HEK293 (cell line): ENCODE measurements at regions not wholly inside any gene's neighbourhood (a gene's known extent, or its start where the extent isn't known, plus 50 kb on each side); places are given as distances from the start of the nearest gene placed in this dataset.

ENCODE experiments used
- KLF9 ChIP-seq: fragments of 450-650 bp; formaldehyde crosslinking; IDR thresholded peaks from 2 replicates; pipeline ENCODE4 v1.5.1; 2016; ENCODE audit warnings: missing biosample characterization, missing genetic modification characterization, low read depth
- SETDB1 ChIP-seq: IDR thresholded peaks from one replicate; pipeline ENCODE4 v1.6.1; 2017; ENCODE audit warnings: mild to moderate bottlenecking, low read length, moderate library complexity, mixed read lengths; ENCODE audit not compliant: insufficient read length
- ZNF23 ChIP-seq: fragments of 450-650 bp; formaldehyde crosslinking; IDR thresholded peaks from 2 replicates; pipeline ENCODE4 v1.5.1; 2016; ENCODE audit warnings: missing biosample characterization, missing genetic modification characterization, borderline replicate concordance
- ZNF571 ChIP-seq: fragments of 450-650 bp; formaldehyde crosslinking; IDR thresholded peaks from 2 replicates; pipeline ENCODE4 v1.5.0; 2017; ENCODE audit warnings: missing biosample characterization, missing genetic modification characterization
- ZNF791 ChIP-seq: fragments of 450-650 bp; formaldehyde crosslinking; IDR thresholded peaks from 2 replicates; pipeline ENCODE4 v1.5.1; 2016; ENCODE audit warnings: missing biosample characterization, missing genetic modification characterization
- TF ChIP-seq, protein P1 (sequence below): fragments of 450-650 bp; formaldehyde crosslinking; IDR thresholded peaks from 2 replicates; pipeline ENCODE4 v1.5.1; 2016; ENCODE audit warnings: missing biosample characterization, missing genetic modification characterization
- TF ChIP-seq, protein P2 (sequence below): fragments of 450-650 bp; formaldehyde crosslinking; optimal IDR thresholded peaks from 2 replicates; pipeline ENCODE3; 2016; ENCODE audit warnings: missing biosample characterization, mild to moderate bottlenecking, missing genetic modification characterization

DNA sequence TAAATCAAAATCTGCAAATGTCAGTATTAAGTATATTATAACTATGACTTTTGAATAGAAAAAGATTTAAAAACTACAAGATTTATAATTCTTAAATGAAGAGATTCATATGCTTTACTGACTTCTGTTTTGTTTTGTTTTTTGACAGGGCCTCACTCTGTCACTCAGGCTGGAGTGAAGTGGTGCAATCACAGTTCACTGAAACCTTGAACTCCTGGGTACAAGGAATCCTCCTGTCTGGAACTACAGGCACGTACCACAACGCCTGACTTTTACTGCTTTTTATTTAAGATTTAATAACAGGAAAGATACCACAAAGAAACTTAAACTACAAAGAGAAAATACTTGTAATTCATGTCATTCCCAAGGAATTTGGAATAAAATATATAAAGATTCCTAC lies 940.2 kb upstream of the CITED2 start:
- TF ChIP-seq, protein P1, sequence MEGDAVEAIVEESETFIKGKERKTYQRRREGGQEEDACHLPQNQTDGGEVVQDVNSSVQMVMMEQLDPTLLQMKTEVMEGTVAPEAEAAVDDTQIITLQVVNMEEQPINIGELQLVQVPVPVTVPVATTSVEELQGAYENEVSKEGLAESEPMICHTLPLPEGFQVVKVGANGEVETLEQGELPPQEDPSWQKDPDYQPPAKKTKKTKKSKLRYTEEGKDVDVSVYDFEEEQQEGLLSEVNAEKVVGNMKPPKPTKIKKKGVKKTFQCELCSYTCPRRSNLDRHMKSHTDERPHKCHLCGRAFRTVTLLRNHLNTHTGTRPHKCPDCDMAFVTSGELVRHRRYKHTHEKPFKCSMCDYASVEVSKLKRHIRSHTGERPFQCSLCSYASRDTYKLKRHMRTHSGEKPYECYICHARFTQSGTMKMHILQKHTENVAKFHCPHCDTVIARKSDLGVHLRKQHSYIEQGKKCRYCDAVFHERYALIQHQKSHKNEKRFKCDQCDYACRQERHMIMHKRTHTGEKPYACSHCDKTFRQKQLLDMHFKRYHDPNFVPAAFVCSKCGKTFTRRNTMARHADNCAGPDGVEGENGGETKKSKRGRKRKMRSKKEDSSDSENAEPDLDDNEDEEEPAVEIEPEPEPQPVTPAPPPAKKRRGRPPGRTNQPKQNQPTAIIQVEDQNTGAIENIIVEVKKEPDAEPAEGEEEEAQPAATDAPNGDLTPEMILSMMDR = no peak
- TF ChIP-seq, protein P2, sequence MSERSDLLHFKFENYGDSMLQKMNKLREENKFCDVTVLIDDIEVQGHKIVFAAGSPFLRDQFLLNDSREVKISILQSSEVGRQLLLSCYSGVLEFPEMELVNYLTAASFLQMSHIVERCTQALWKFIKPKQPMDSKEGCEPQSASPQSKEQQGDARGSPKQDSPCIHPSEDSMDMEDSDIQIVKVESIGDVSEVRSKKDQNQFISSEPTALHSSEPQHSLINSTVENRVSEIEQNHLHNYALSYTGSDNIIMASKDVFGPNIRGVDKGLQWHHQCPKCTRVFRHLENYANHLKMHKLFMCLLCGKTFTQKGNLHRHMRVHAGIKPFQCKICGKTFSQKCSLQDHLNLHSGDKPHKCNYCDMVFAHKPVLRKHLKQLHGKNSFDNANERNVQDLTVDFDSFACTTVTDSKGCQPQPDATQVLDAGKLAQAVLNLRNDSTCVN (tag by site-specific recombination) = no peak
- TF ChIP-seq KLF9 (tag by site-specific recombination) (no peak), SETDB1 (no peak), ZNF791 (no peak), ZNF571 (tag by site-specific recombination) (no peak), ZNF23 (tag by site-specific recombination) (no peak)
